ENCODE measurements at regions not wholly inside any gene's neighbourhood (a gene's known extent, or its start where the extent isn't known, plus 50 kb on each side); places are given as distances from the start of the nearest gene placed in this dataset.
"Not testable (repeated sequence)": the region's sequence is repeated elsewhere in the genome, so short reads cannot be mapped to it uniquely, and the experiment has no call there.

- intact Hi-C loops (cut with DNase I): no loop called here
- TF ChIP-seq CTCF (IDR thresholded peaks at IDR 0.05): no peak
- no peak for ATAC-seq
- no peak for DNase-seq
- H3K4me1 ChIP-seq: no peaks in the 10 kb centered on the region
- H3K4me3 ChIP-seq: no peak overlapping the region
- no peak overlapping the region for H3K27ac ChIP-seq
- WGBS, 2 donors: 68 to 78% methylated on average over 4 of the region's 4 CpGs
- no peaks in the 10 kb centered on the region for H3K27me3 ChIP-seq
- H3K36me3 ChIP-seq: no peaks in the 10 kb centered on the region
- peaks cover 0 to 10% (median 0%) of the 10 kb centered on the region in 11 donors for H3K9me3 ChIP-seq
These were observed 190.3 kb upstream of the FAM241A start for GRCh38 chr4:111955001-111955400.

GRCh38 chr4:111957116-111957515 lies 188.1 kb upstream of the FAM241A start:
- DNase-seq: no peak
- TF ChIP-seq CTCF (IDR thresholded peaks at IDR 0.05): no peak
- no peak overlapping the region for H3K27ac ChIP-seq
- no peak overlapping the region for H3K4me3 ChIP-seq
- intact Hi-C loops (cut with DNase I): no loop called here
- H3K27me3 ChIP-seq: no peaks in the 10 kb centered on the region
- H3K36me3 ChIP-seq: no peaks in the 10 kb centered on the region
- ATAC-seq: no peak
- WGBS, 2 donors: 52 to 83% methylated on average over 3 of the region's 3 CpGs
- H3K9me3 ChIP-seq: no peaks in the 10 kb centered on the region
- H3K4me1 ChIP-seq: no peaks in the 10 kb centered on the region

GRCh38 chr4:111957997-111958396 lies 187.3 kb upstream of the FAM241A start:
- Histone ChIP-seq H3K27ac (no peak overlapping the region), H3K9me3 (no peaks in the 10 kb centered on the region), H3K36me3 (no peaks in the 10 kb centered on the region), H3K4me1 (no peaks in the 10 kb centered on the region), H3K27me3 (no peaks in the 10 kb centered on the region), H3K4me3 (no peak overlapping the region)
- ATAC-seq: no peak
- intact Hi-C loops (cut with DNase I): no loop called here
- no peak for TF ChIP-seq CTCF (IDR thresholded peaks at IDR 0.05)
- no peak for DNase-seq
- WGBS, 2 donors: 64 to 78% methylated on average over 1 of the region's 1 CpG

GRCh38 chr4:111959222-111959621 lies 186.0 kb upstream of the FAM241A start:
- no peaks in the 10 kb centered on the region for H3K36me3 ChIP-seq
- no peak overlapping the region for H3K4me3 ChIP-seq
- no peaks in the 10 kb centered on the region for H3K27me3 ChIP-seq
- no peak for TF ChIP-seq CTCF (IDR thresholded peaks at IDR 0.05)
- no peaks in the 10 kb centered on the region for H3K9me3 ChIP-seq
- intact Hi-C loops (cut with DNase I): no loop called here
- DNase-seq (no peak), ATAC-seq (no peak)
- H3K4me1 ChIP-seq: no peaks in the 10 kb centered on the region
- WGBS, 2 donors: 52 to 58% methylated on average over 2 of the region's 2 CpGs
- H3K27ac ChIP-seq: no peak overlapping the region

GRCh38 chr4:111960241-111960667 lies 185.0 kb upstream of the FAM241A start:
- Histone ChIP-seq H3K27me3 (no peaks in the 10 kb centered on the region), H3K27ac (no peak overlapping the region), H3K36me3 (no peaks in the 10 kb centered on the region), H3K4me1 (no peaks in the 10 kb centered on the region), H3K9me3 (no peaks in the 10 kb centered on the region), H3K4me3 (no peak overlapping the region)
- 82 to 91% methylated on average over 2 of the region's 2 CpGs for WGBS, 2 donors
- DNase-seq (no peak), ATAC-seq (no peak)
- TF ChIP-seq CTCF (IDR thresholded peaks at IDR 0.05): no peak
- intact Hi-C loops (cut with DNase I): no loop called here

- DNase-seq; H3K4me3 ChIP-seq; H3K4me1 ChIP-seq; H3K36me3 ChIP-seq; H3K27ac ChIP-seq; ATAC-seq; H3K9me3 ChIP-seq; H3K27me3 ChIP-seq; intact Hi-C loops (cut with DNase I): not testable (repeated sequence)
- 75 to 76% methylated on average over 5 of the region's 5 CpGs for WGBS, 2 donors
These were observed 184.2 kb upstream of the FAM241A start for GRCh38 chr4:111961026-111961425.
